ENCODE measurements at regions not wholly inside any gene's neighbourhood (a gene's known extent, or its start where the extent isn't known, plus 50 kb on each side); places are given as distances from the start of the nearest gene placed in this dataset.

DNA sequence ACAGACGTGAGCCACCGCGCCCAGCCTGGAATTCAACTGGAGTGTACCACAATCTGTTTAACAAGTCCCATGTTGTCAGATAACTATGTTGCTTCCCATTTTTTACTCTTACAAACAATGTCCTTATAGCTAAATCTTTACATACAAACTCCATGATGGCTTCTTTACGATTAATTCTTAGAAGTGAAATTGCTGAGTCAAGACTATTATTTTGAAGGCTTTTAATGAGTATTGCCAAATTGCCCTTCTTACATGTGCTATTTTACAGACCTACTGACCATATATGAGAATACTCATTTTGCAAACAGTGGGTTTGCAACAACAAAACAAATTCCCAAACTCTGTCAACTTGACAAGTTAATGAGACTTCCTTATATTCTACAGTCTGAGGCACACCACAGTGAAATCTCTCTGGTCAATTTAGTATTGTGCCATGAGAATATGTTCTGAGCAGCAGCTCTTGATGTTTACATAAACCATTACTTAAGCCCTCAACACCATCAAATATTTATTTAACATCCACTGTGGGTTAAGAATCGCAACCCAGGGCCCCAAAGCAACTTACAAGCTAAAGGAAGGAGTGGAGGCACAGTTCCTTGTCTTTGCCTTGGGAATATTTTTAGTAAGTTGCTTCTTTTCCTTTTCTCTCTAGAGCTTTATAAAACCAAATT, 128.5 kb downstream of the SPRY1 start:
- TF ChIP-seq, protein P1, sequence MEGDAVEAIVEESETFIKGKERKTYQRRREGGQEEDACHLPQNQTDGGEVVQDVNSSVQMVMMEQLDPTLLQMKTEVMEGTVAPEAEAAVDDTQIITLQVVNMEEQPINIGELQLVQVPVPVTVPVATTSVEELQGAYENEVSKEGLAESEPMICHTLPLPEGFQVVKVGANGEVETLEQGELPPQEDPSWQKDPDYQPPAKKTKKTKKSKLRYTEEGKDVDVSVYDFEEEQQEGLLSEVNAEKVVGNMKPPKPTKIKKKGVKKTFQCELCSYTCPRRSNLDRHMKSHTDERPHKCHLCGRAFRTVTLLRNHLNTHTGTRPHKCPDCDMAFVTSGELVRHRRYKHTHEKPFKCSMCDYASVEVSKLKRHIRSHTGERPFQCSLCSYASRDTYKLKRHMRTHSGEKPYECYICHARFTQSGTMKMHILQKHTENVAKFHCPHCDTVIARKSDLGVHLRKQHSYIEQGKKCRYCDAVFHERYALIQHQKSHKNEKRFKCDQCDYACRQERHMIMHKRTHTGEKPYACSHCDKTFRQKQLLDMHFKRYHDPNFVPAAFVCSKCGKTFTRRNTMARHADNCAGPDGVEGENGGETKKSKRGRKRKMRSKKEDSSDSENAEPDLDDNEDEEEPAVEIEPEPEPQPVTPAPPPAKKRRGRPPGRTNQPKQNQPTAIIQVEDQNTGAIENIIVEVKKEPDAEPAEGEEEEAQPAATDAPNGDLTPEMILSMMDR (IDR thresholded peaks at IDR 0.05) = no peak
- TF ChIP-seq POLR2A (IDR thresholded peaks at IDR 0.05) = no peak

Measured in esophagus squamous epithelium (tissue), 4 donors.